ENCODE measurements at regions not wholly inside any gene's neighbourhood (a gene's known extent, or its start where the extent isn't known, plus 50 kb on each side); places are given as distances from the start of the nearest gene placed in this dataset.

GRCh38 chr3:127037971-127038446, 55.1 kb downstream of the PLXNA1 start:
- H3K79me2 ChIP-seq (ENCODE audit: control insufficient read depth, insufficient read depth, low read length, poor library complexity), result no peaks in the 10 kb centered on the region
- H4K8ac ChIP-seq (ENCODE audit: low read depth, low read length), result no peak overlapping the region
- H3K18ac ChIP-seq (ENCODE audit: low read length), result no peak overlapping the region
- H3K23ac ChIP-seq (ENCODE audit: low read length), result no peak overlapping the region
- no peak overlapping the region for H2BK120ac ChIP-seq (ENCODE audit: insufficient read depth, low read length, poor library complexity)
- DNase-seq, result no peak
- H3K4ac ChIP-seq (ENCODE audit: low read depth, low read length), result no peak overlapping the region
- no CpG with 5 or more reads among the region's 10 CpGs for WGBS (ENCODE audit: extremely low coverage, insufficient coverage, insufficient read length)
- no peak overlapping the region for H3K4me3 ChIP-seq (ENCODE audit: low read depth, low read length)
- no peaks in the 10 kb centered on the region for H3K27me3 ChIP-seq (ENCODE audit: insufficient read depth, low read length)
- no peak overlapping the region for H4K91ac ChIP-seq (ENCODE audit: low read depth, low read length)
- H3K79me1 ChIP-seq (ENCODE audit: low read length), result peaks cover 2% of the 10 kb centered on the region
- peaks cover 1 to 3% of the 10 kb centered on the region in 2 experiments for H3K4me1 ChIP-seq (ENCODE audit: control insufficient read depth in 1 of 2, insufficient read depth in 2 of 2, low read length in 2 of 2)
- no peak overlapping the region for H2BK5ac ChIP-seq (ENCODE audit: low read depth, low read length, poor library complexity)
- no peak overlapping the region for H3K9ac ChIP-seq (ENCODE audit: low read length)
- no peak overlapping the region for H3K4me2 ChIP-seq (ENCODE audit: low read length)
- H4K12ac ChIP-seq (ENCODE audit: low read depth, low read length), result no peak overlapping the region
- no peak overlapping the region for H3K27ac ChIP-seq (ENCODE audit: low read depth, low read length)
- H2BK12ac ChIP-seq (ENCODE audit: low read length), result no peak overlapping the region
- no peak overlapping the region for H3K14ac ChIP-seq (ENCODE audit: low read length)
- H2AFZ ChIP-seq (ENCODE audit: insufficient read depth, low read length, poor library complexity), result no peak overlapping the region
- H3K9me3 ChIP-seq (ENCODE audit: insufficient read depth, low read depth, low read length), result no peaks in the 10 kb centered on the region
- no peak overlapping the region for H2AK5ac ChIP-seq (ENCODE audit: low read length)
- H3K36me3 ChIP-seq (ENCODE audit: control insufficient read depth in 1 of 2, insufficient read depth in 2 of 2, low read length in 2 of 2), result peaks cover 23 to 28% of the 10 kb centered on the region in 2 experiments

GRCh38 chr3:127038466-127038865, 55.6 kb downstream of the PLXNA1 start:
- Histone ChIP-seq H3K4me3 (ENCODE audit: low read depth, low read length) (no peak overlapping the region), H3K18ac (ENCODE audit: low read length) (no peak overlapping the region), H3K4me2 (ENCODE audit: low read length) (no peak overlapping the region), H3K14ac (ENCODE audit: low read length) (no peak overlapping the region), H3K27me3 (ENCODE audit: insufficient read depth, low read length) (no peaks in the 10 kb centered on the region), H3K27ac (ENCODE audit: low read depth, low read length) (no peak overlapping the region), H3K4ac (ENCODE audit: low read depth, low read length) (no peak overlapping the region), H3K9ac (ENCODE audit: low read length) (no peak overlapping the region), H3K79me2 (ENCODE audit: control insufficient read depth, insufficient read depth, low read length, poor library complexity) (no peaks in the 10 kb centered on the region), H3K23ac (ENCODE audit: low read length) (no peak overlapping the region), H2BK12ac (ENCODE audit: low read length) (no peak overlapping the region), H2BK120ac (ENCODE audit: insufficient read depth, low read length, poor library complexity) (no peak overlapping the region), H4K91ac (ENCODE audit: low read depth, low read length) (no peak overlapping the region), H2AFZ (ENCODE audit: insufficient read depth, low read length, poor library complexity) (no peak overlapping the region), H4K12ac (ENCODE audit: low read depth, low read length) (no peak overlapping the region), H2AK5ac (ENCODE audit: low read length) (no peak overlapping the region), H2BK5ac (ENCODE audit: low read depth, low read length, poor library complexity) (no peak overlapping the region), H3K4me1 (ENCODE audit: control insufficient read depth in 1 of 2, insufficient read depth in 2 of 2, low read length in 2 of 2) (peaks cover 6% of the 10 kb centered on the region in 2 experiments), H3K79me1 (ENCODE audit: low read length) (peaks cover 2% of the 10 kb centered on the region), H3K36me3 (ENCODE audit: control insufficient read depth in 1 of 2, insufficient read depth in 2 of 2, low read length in 2 of 2) (peaks cover 19 to 24% of the 10 kb centered on the region in 2 experiments), H3K9me3 (ENCODE audit: insufficient read depth, low read depth, low read length) (no peaks in the 10 kb centered on the region), H4K8ac (ENCODE audit: low read depth, low read length) (no peak overlapping the region)
- DNase-seq, result no peak
- WGBS (ENCODE audit: extremely low coverage, insufficient coverage, insufficient read length), result no CpG with 5 or more reads among the region's 14 CpGs

GRCh38 chr3:127038923-127039581, 56.1 kb downstream of the PLXNA1 start:
- H3K4ac ChIP-seq (ENCODE audit: low read depth, low read length), result no peak overlapping the region

GRCh38 chr3:127039719-127040118, 56.8 kb downstream of the PLXNA1 start:
- no peak overlapping the region for H3K4ac ChIP-seq (ENCODE audit: low read depth, low read length)
- peaks cover 13 to 14% of the 10 kb centered on the region in 2 experiments for H3K4me1 ChIP-seq (ENCODE audit: control insufficient read depth in 1 of 2, insufficient read depth in 2 of 2, low read length in 2 of 2)
- H3K27me3 ChIP-seq (ENCODE audit: insufficient read depth, low read length), result no peaks in the 10 kb centered on the region
- no peak overlapping the region for H3K14ac ChIP-seq (ENCODE audit: low read length)
- no peak overlapping the region for H3K18ac ChIP-seq (ENCODE audit: low read length)
- no peak for DNase-seq
- H4K12ac ChIP-seq (ENCODE audit: low read depth, low read length), result no peak overlapping the region
- peaks cover 6 to 12% of the 10 kb centered on the region in 2 experiments for H3K36me3 ChIP-seq (ENCODE audit: control insufficient read depth in 1 of 2, insufficient read depth in 2 of 2, low read length in 2 of 2)
- peaks cover 2% of the 10 kb centered on the region for H3K79me1 ChIP-seq (ENCODE audit: low read length)
- no peak overlapping the region for H3K23ac ChIP-seq (ENCODE audit: low read length)
- H3K9ac ChIP-seq (ENCODE audit: low read length), result no peak overlapping the region
- H3K4me3 ChIP-seq (ENCODE audit: low read depth, low read length), result no peak overlapping the region
- no peak overlapping the region for H4K91ac ChIP-seq (ENCODE audit: low read depth, low read length)
- no peak overlapping the region for H2BK5ac ChIP-seq (ENCODE audit: low read depth, low read length, poor library complexity)
- H2BK12ac ChIP-seq (ENCODE audit: low read length), result no peak overlapping the region
- no peak overlapping the region for H2AFZ ChIP-seq (ENCODE audit: insufficient read depth, low read length, poor library complexity)
- H3K27ac ChIP-seq (ENCODE audit: low read depth, low read length), result no peak overlapping the region
- no peak overlapping the region for H2AK5ac ChIP-seq (ENCODE audit: low read length)
- no CpG with 5 or more reads among the region's 9 CpGs for WGBS (ENCODE audit: extremely low coverage, insufficient coverage, insufficient read length)
- H3K79me2 ChIP-seq (ENCODE audit: control insufficient read depth, insufficient read depth, low read length, poor library complexity), result no peaks in the 10 kb centered on the region
- H3K4me2 ChIP-seq (ENCODE audit: low read length), result no peak overlapping the region
- H4K8ac ChIP-seq (ENCODE audit: low read depth, low read length), result no peak overlapping the region
- no peaks in the 10 kb centered on the region for H3K9me3 ChIP-seq (ENCODE audit: insufficient read depth, low read depth, low read length)
- no peak overlapping the region for H2BK120ac ChIP-seq (ENCODE audit: insufficient read depth, low read length, poor library complexity)

More at GRCh38 chr3:127038923-127039581, 56.1 kb downstream of the PLXNA1 start:
- Histone ChIP-seq H3K4me2 (ENCODE audit: low read length) (no peak overlapping the region), H2BK120ac (ENCODE audit: insufficient read depth, low read length, poor library complexity) (no peak overlapping the region), H4K12ac (ENCODE audit: low read depth, low read length) (no peak overlapping the region), H2BK5ac (ENCODE audit: low read depth, low read length, poor library complexity) (no peak overlapping the region), H3K9me3 (ENCODE audit: insufficient read depth, low read depth, low read length) (no peaks in the 10 kb centered on the region), H3K23ac (ENCODE audit: low read length) (no peak overlapping the region), H3K14ac (ENCODE audit: low read length) (no peak overlapping the region), H3K36me3 (ENCODE audit: control insufficient read depth in 1 of 2, insufficient read depth in 2 of 2, low read length in 2 of 2) (peaks cover 13 to 18% of the 10 kb centered on the region in 2 experiments), H3K27me3 (ENCODE audit: insufficient read depth, low read length) (no peaks in the 10 kb centered on the region), H3K27ac (ENCODE audit: low read depth, low read length) (no peak overlapping the region), H4K8ac (ENCODE audit: low read depth, low read length) (no peak overlapping the region), H2AK5ac (ENCODE audit: low read length) (no peak overlapping the region), H3K9ac (ENCODE audit: low read length) (no peak overlapping the region), H3K18ac (ENCODE audit: low read length) (no peak overlapping the region), H3K79me2 (ENCODE audit: control insufficient read depth, insufficient read depth, low read length, poor library complexity) (no peaks in the 10 kb centered on the region), H3K4me3 (ENCODE audit: low read depth, low read length) (no peak overlapping the region), H3K79me1 (ENCODE audit: low read length) (peaks cover 2% of the 10 kb centered on the region), H2AFZ (ENCODE audit: insufficient read depth, low read length, poor library complexity) (no peak overlapping the region), H4K91ac (ENCODE audit: low read depth, low read length) (no peak overlapping the region), H2BK12ac (ENCODE audit: low read length) (no peak overlapping the region), H3K4me1 (ENCODE audit: control insufficient read depth in 1 of 2, insufficient read depth in 2 of 2, low read length in 2 of 2) (peaks cover 12% of the 10 kb centered on the region in 2 experiments)
- no CpG with 5 or more reads among the region's 12 CpGs for WGBS (ENCODE audit: extremely low coverage, insufficient coverage, insufficient read length)
- DNase-seq, result no peak
